Uterus (tissue), 2 donors: ENCODE measurements at regions not wholly inside any gene's neighbourhood (a gene's known extent, or its start where the extent isn't known, plus 50 kb on each side); places are given as distances from the start of the nearest gene placed in this dataset.

ENCODE experiments used
- CTCF ChIP-seq, 4 experiments: fragments of 200-600 bp in 2 of 4; fragments of 450-650 bp in 2 of 4; sonication (generic) in 2 of 4; IDR thresholded peaks; one replicate each; pipeline ENCODE4 v1.5.1; 2016 to 2019; ENCODE audit warnings: antibody characterized with exemption in 4 of 4, mild to moderate bottlenecking in 2 of 4, moderate library complexity in 1 of 4
- POLR2A ChIP-seq, 2 donors: fragments of 450-650 bp; IDR thresholded peaks; one replicate each; pipeline ENCODE4 v1.6.1; 2016; ENCODE audit warnings: antibody characterized with exemption in 2 of 2, mild to moderate bottlenecking in 1 of 2, moderate library complexity in 1 of 2

GRCh38 chr2:67752199-67752598 is 310.6 kb downstream of the C1D start:
- TF ChIP-seq CTCF (IDR thresholded peaks at IDR 0.05) (no peak), POLR2A (IDR thresholded peaks at IDR 0.05) (no peak)
